Neural progenitor cell (in vitro differentiated cells): ENCODE measurements at regions not wholly inside any gene's neighbourhood (a gene's known extent, or its start where the extent isn't known, plus 50 kb on each side); places are given as distances from the start of the nearest gene placed in this dataset.

Source experiments
- DNase-seq: peaks from one replicate; pipeline ENCODE4 v3.0.0-alpha.2; 2016; ENCODE audit warnings: low spot score
- H2AFZ ChIP-seq: fragments of 200-600 bp; sonication (generic); replicated peaks from 2 replicates; pipeline ENCODE4 v1.6.1; 2016; ENCODE audit warnings: antibody characterized with exemption
- H3F3A ChIP-seq: fragments of 200-600 bp; sonication (generic); 2 replicates; pipeline ENCODE4 v1.6.1; 2016; ENCODE audit warnings: antibody characterized with exemption, low read depth
- H3K27ac ChIP-seq: fragments of 200-600 bp; sonication (generic); 2 replicates; pipeline ENCODE4 v1.5.1; 2016; ENCODE audit warnings: mild to moderate bottlenecking
- H3K27me3 ChIP-seq: fragments of 200-600 bp; sonication (generic); 2 replicates; pipeline ENCODE4 v1.6.1; 2016; ENCODE audit warnings: mild to moderate bottlenecking, moderate library complexity
- H3K36me3 ChIP-seq: fragments of 200-600 bp; sonication (generic); 2 replicates; pipeline ENCODE4 v1.5.1; 2016
- H3K4me1 ChIP-seq: fragments of 200-600 bp; sonication (generic); 2 replicates; pipeline ENCODE4 v1.6.1; 2016; ENCODE audit warnings: mixed run types
- H3K4me2 ChIP-seq: fragments of 200-600 bp; sonication (generic); 2 replicates; pipeline ENCODE4 v1.6.1; 2016
- H3K4me3 ChIP-seq: fragments of 200-600 bp; sonication (generic); 2 replicates; pipeline ENCODE4 v1.5.1; 2016
- H3K79me2 ChIP-seq: fragments of 200-600 bp; sonication (generic); 2 replicates; pipeline ENCODE4 v1.6.1; 2016; ENCODE audit warnings: low read depth
- H3K9ac ChIP-seq: fragments of 200-600 bp; sonication (generic); 2 replicates; pipeline ENCODE4 v1.6.1; 2016
- H3K9me3 ChIP-seq: fragments of 200-600 bp; sonication (generic); 2 replicates; pipeline ENCODE4 v1.5.1; 2016; ENCODE audit warnings: low read depth
- H4K20me1 ChIP-seq: fragments of 200-600 bp; sonication (generic); 2 replicates; pipeline ENCODE4 v1.6.1; 2016; ENCODE audit warnings: low read depth
- H3K27ac Mint-ChIP-seq: 3 replicates; pipeline ENCODE4 v1.8.0; 2021; ENCODE audit warnings: mixed read lengths
- H3K27me3 Mint-ChIP-seq: 2 replicates; pipeline ENCODE4 v1.8.0; 2022; ENCODE audit warnings: low read depth, mild to moderate bottlenecking, inconsistent platforms, moderate library complexity, mixed read lengths; ENCODE audit not compliant: insufficient read depth
- H3K36me3 Mint-ChIP-seq: 3 replicates; pipeline ENCODE4 v1.8.0; 2021; ENCODE audit warnings: mixed read lengths
- H3K4me1 Mint-ChIP-seq: 3 replicates; pipeline ENCODE4 v1.8.0; 2021; ENCODE audit warnings: mixed read lengths
- H3K4me3 Mint-ChIP-seq: 3 replicates; pipeline ENCODE4 v1.8.0; 2021; ENCODE audit warnings: mild to moderate bottlenecking, moderate library complexity, mixed read lengths
- H3K9me3 Mint-ChIP-seq: 3 replicates; pipeline ENCODE4 v1.8.0; 2020; ENCODE audit warnings: mixed read lengths
- EZH2 ChIP-seq: fragments of 200-600 bp; sonication (generic); IDR thresholded peaks from 2 replicates; pipeline ENCODE4 v1.6.1; 2017; ENCODE audit warnings: antibody characterized with exemption, mild to moderate bottlenecking, moderate library complexity
- EZH2phosphoT487 ChIP-seq: fragments of 200-600 bp; sonication (generic); IDR thresholded peaks from 2 replicates; pipeline ENCODE4 v1.6.1; 2017; ENCODE audit warnings: antibody characterized with exemption
- TF ChIP-seq, protein P1 (sequence below): fragments of 200-600 bp; sonication (generic); IDR thresholded peaks from 2 replicates; pipeline ENCODE4 v1.5.1; 2017; ENCODE audit warnings: antibody characterized with exemption, mild to moderate bottlenecking

DNA sequence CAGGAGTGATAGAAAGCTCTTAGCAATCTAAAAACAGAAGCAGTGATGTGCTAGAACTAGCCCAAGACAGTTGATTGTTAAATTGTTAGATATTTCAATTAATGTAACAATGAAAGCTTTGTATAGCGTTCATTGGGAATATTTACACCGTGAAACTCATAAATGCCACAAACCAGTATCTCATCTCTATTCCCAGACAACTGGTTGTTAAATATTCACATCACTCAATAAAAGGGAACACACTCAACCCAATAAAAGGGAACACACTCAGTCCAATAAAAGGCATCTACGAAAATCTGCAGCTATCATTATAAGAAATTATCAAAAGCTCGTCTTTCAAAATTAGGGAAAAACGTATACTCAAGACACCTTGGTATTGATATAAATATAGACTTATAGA lies 270.9 kb downstream of the CYLC2 start:
- no peak for TF ChIP-seq EZH2
- H3F3A ChIP-seq, result no peaks in the 10 kb centered on the region
- H2AFZ ChIP-seq, result no peak overlapping the region
- no peaks in the 10 kb centered on the region for H3K36me3 Mint-ChIP-seq
- no peak overlapping the region for H3K9ac ChIP-seq
- peaks cover under 1% of the 10 kb centered on the region for H3K27me3 Mint-ChIP-seq
- H3K36me3 ChIP-seq, result no peaks in the 10 kb centered on the region
- H4K20me1 ChIP-seq, result no peaks in the 10 kb centered on the region
- no peaks in the 10 kb centered on the region for H3K27me3 ChIP-seq
- no peaks in the 10 kb centered on the region for H3K4me1 ChIP-seq
- H3K79me2 ChIP-seq, result no peaks in the 10 kb centered on the region
- H3K4me3 Mint-ChIP-seq, result no peak overlapping the region
- H3K4me2 ChIP-seq, result no peak overlapping the region
- H3K4me1 Mint-ChIP-seq, result no peaks in the 10 kb centered on the region
- no peak for DNase-seq
- H3K27ac ChIP-seq, result no peak overlapping the region
- H3K4me3 ChIP-seq, result no peak overlapping the region
- peaks cover 4% of the 10 kb centered on the region for H3K9me3 ChIP-seq
- no peaks in the 10 kb centered on the region for H3K9me3 Mint-ChIP-seq
- no peak overlapping the region for H3K27ac Mint-ChIP-seq

DNA sequence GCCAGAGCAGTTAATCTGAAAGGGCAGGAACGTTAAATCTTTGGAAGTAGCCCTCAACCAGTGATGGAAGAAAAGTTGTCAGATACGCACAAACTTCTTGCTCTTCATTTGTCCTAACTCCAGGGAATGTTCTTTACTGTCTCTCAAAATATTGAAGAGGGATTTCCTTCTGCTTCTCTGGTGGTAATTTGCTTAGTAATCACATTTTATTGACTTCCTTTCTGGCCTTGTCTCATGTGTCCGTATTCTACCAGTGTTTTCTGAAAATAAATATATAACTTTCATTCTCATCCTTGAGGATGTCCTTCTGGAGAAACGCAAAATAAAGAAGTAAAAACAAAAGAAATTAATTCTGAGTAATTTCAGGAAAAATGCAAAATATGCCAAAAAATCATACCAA lies 282.1 kb downstream of the CYLC2 start:
- H3K36me3 Mint-ChIP-seq, result no peaks in the 10 kb centered on the region
- Histone ChIP-seq H3K79me2 (no peaks in the 10 kb centered on the region), H3K9ac (no peak overlapping the region), H3K4me3 (no peak overlapping the region), H4K20me1 (no peaks in the 10 kb centered on the region), H3K36me3 (peaks cover under 1% of the 10 kb centered on the region), H3K27me3 (no peaks in the 10 kb centered on the region), H3K4me2 (no peak overlapping the region), H2AFZ (no peak overlapping the region), H3K4me1 (no peaks in the 10 kb centered on the region), H3F3A (no peaks in the 10 kb centered on the region), H3K9me3 (peaks cover 4% of the 10 kb centered on the region), H3K27ac (no peak overlapping the region)
- H3K9me3 Mint-ChIP-seq, result peaks cover 4% of the 10 kb centered on the region
- peaks cover 2% of the 10 kb centered on the region for H3K27me3 Mint-ChIP-seq
- H3K27ac Mint-ChIP-seq, result no peak overlapping the region
- TF ChIP-seq EZH2phosphoT487 (no peak), EZH2 (no peak)
- TF ChIP-seq, protein P1, sequence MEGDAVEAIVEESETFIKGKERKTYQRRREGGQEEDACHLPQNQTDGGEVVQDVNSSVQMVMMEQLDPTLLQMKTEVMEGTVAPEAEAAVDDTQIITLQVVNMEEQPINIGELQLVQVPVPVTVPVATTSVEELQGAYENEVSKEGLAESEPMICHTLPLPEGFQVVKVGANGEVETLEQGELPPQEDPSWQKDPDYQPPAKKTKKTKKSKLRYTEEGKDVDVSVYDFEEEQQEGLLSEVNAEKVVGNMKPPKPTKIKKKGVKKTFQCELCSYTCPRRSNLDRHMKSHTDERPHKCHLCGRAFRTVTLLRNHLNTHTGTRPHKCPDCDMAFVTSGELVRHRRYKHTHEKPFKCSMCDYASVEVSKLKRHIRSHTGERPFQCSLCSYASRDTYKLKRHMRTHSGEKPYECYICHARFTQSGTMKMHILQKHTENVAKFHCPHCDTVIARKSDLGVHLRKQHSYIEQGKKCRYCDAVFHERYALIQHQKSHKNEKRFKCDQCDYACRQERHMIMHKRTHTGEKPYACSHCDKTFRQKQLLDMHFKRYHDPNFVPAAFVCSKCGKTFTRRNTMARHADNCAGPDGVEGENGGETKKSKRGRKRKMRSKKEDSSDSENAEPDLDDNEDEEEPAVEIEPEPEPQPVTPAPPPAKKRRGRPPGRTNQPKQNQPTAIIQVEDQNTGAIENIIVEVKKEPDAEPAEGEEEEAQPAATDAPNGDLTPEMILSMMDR, result no peak
- peaks cover 2% of the 10 kb centered on the region for H3K4me1 Mint-ChIP-seq
- H3K4me3 Mint-ChIP-seq, result no peak overlapping the region
- no peak for DNase-seq

DNA sequence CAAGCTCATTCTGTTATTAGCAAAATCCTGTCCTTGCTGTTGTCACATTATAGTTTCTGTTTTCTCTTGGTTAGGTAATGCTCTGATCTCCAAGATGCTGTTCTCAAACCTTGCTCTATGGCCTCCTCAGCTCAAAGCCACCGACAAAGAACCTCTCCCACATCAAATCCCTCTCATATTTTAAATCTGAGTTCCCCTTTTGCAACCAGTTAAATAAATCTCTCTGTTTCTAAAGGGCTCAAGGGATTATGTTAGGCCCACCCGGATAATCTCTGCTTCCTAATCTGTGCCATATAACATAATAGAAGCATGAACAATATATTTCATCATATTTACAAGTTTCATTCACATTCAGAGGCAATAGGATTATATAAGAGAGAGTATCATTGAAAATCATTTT lies 286.0 kb downstream of the CYLC2 start:
- H3K9me3 Mint-ChIP-seq, result no peaks in the 10 kb centered on the region
- no peaks in the 10 kb centered on the region for H3F3A ChIP-seq
- no peaks in the 10 kb centered on the region for H3K27me3 ChIP-seq
- no peak overlapping the region for H3K4me3 ChIP-seq
- no peaks in the 10 kb centered on the region for H3K4me1 ChIP-seq
- peaks cover 2% of the 10 kb centered on the region for H3K4me1 Mint-ChIP-seq
- H3K4me2 ChIP-seq, result no peak overlapping the region
- DNase-seq, result no peak
- no peak overlapping the region for H2AFZ ChIP-seq
- TF ChIP-seq EZH2 (no peak), EZH2phosphoT487 (no peak)
- TF ChIP-seq, protein P1, result no peak
- no peaks in the 10 kb centered on the region for H3K9me3 ChIP-seq
- H3K79me2 ChIP-seq, result no peaks in the 10 kb centered on the region
- H3K9ac ChIP-seq, result no peak overlapping the region
- no peak overlapping the region for H3K27ac Mint-ChIP-seq
- no peak overlapping the region for H3K27ac ChIP-seq
- H3K4me3 Mint-ChIP-seq, result no peak overlapping the region
- H3K36me3 Mint-ChIP-seq, result no peaks in the 10 kb centered on the region
- H3K27me3 Mint-ChIP-seq, result no peaks in the 10 kb centered on the region
- H3K36me3 ChIP-seq, result peaks cover 3% of the 10 kb centered on the region
- no peaks in the 10 kb centered on the region for H4K20me1 ChIP-seq

DNA sequence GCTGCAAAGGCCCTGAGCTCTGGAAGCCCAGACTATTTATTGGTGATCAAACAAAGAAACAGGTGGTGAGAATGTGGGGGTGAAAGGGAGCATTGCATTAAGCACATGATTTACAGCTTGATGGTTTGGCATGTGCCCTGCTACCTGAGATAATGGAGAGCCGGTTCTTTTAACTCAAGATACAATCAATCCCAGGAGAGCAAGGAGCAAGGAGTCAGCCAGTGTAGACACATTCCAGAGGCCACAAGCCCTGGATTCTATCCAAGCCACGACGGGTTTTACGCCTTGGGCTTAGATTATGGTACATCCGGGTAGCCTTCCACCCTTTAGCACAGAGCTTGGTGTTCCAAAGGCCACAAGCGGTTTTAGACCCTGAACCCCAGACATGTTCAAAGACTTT lies 292.2 kb downstream of the CYLC2 start:
- H3K27ac ChIP-seq, result no peak overlapping the region
- H3K27me3 ChIP-seq, result no peaks in the 10 kb centered on the region
- Mint-ChIP-seq H3K4me3 (no peak overlapping the region), H3K4me1 (no peaks in the 10 kb centered on the region), H3K9me3 (no peaks in the 10 kb centered on the region), H3K27ac (no peak overlapping the region), H3K27me3 (peaks cover 2% of the 10 kb centered on the region), H3K36me3 (no peaks in the 10 kb centered on the region)
- H4K20me1 ChIP-seq, result no peaks in the 10 kb centered on the region
- no peaks in the 10 kb centered on the region for H3K79me2 ChIP-seq
- no peak overlapping the region for H3K4me3 ChIP-seq
- TF ChIP-seq EZH2, result no peak
- no peak overlapping the region for H3K4me2 ChIP-seq
- H3K4me1 ChIP-seq, result no peaks in the 10 kb centered on the region
- H3K9me3 ChIP-seq, result no peaks in the 10 kb centered on the region
- H2AFZ ChIP-seq, result no peak overlapping the region
- peaks cover 1% of the 10 kb centered on the region for H3K36me3 ChIP-seq
- DNase-seq, result no peak
- H3F3A ChIP-seq, result no peaks in the 10 kb centered on the region
- H3K9ac ChIP-seq, result no peak overlapping the region
